ENCODE measurements at regions not wholly inside any gene's neighbourhood (a gene's known extent, or its start where the extent isn't known, plus 50 kb on each side); places are given as distances from the start of the nearest gene placed in this dataset.

GRCh38 chr17:72030067-72030899, 90.5 kb upstream of the SOX9 start:
- peak; percentile 24 to 51 (median 51); a peak in 3 of 4 replicates for TF ChIP-seq CTCF (IDR thresholded peaks at IDR 0.05; ENCODE audit: control extremely low read depth in 1 of 3, insufficient read depth in 1 of 3, low read depth in 1 of 3, low read length in 3 of 3)
- no peak for TF ChIP-seq TAF1 (IDR thresholded peaks at IDR 0.05; ENCODE audit: low read depth, low read length)
